ENCODE measurements at regions not wholly inside any gene's neighbourhood (a gene's known extent, or its start where the extent isn't known, plus 50 kb on each side); places are given as distances from the start of the nearest gene placed in this dataset.

DNA sequence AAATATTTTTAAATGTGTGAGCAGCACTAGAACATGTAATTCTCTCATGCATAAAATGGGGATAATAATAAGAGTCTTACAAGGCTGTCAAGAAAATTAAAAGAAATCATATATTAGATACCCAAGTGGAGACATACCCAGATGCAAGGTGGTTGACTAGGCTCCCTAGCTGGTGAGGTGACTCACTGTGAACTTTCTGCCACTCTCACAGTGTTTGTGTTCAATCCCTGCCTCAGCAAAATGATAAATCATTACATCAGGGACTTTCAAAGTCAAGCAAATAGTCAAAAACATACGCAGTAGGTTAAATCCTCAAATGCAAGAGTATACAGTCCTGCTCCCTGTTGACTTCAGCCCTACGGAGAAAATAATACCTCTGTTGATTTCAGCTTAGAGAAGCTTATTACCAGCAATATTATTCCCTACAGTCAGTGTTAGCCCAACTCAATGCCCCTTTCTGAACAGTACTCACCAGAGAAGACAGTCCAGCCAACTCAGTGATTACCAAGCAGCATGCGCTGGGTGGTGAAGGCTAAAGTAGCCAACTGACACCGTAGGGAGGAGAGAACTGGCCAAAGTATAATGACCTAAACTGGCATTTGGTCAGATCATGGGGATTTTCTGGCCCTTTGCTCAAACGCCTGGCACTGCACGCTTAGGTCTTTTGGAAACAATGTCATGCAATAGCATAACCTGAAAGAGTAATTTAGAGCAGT lies 73.1 kb upstream of the BARX2 start:
- Histone ChIP-seq H3K27me3 (ENCODE audit: control insufficient read depth, insufficient read depth, low read length) (no peaks in the 10 kb centered on the region; the same call in 1 of the 2 replicates), H3K36me3 (ENCODE audit: control insufficient read depth, insufficient read depth, low read length) (no peaks in the 10 kb centered on the region), H3K4me3 (ENCODE audit: low read depth, low read length) (no peak overlapping the region)
- CTCF ChIA-PET: no interaction called here
- TF ChIP-seq, protein P1, sequence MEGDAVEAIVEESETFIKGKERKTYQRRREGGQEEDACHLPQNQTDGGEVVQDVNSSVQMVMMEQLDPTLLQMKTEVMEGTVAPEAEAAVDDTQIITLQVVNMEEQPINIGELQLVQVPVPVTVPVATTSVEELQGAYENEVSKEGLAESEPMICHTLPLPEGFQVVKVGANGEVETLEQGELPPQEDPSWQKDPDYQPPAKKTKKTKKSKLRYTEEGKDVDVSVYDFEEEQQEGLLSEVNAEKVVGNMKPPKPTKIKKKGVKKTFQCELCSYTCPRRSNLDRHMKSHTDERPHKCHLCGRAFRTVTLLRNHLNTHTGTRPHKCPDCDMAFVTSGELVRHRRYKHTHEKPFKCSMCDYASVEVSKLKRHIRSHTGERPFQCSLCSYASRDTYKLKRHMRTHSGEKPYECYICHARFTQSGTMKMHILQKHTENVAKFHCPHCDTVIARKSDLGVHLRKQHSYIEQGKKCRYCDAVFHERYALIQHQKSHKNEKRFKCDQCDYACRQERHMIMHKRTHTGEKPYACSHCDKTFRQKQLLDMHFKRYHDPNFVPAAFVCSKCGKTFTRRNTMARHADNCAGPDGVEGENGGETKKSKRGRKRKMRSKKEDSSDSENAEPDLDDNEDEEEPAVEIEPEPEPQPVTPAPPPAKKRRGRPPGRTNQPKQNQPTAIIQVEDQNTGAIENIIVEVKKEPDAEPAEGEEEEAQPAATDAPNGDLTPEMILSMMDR (IDR thresholded peaks at IDR 0.05; ENCODE audit: insufficient read depth, low read depth, low read length): no peak
- no peak for DNase-seq (ENCODE audit: low read depth)
- POLR2A ChIA-PET: no interaction called here

DNA sequence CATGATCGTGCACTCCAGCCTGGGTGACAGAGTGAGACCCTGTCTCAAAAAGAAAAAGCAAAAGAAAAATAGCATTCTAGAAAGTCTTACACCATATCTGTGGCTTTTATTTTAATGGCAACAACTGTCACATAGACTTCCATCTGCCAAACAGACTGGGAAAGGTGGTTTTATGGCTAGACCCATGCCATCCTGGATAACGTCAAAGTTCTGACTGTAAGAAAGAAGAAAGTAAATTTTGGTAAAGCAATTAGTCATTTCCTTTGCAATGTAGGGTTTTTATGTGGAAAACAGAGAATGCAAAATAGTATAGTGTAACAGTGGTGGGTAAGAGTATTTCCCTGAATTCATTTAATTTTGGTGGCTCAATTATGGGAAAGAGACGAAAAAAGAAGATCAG lies 75.5 kb upstream of the BARX2 start:
- Histone ChIP-seq H3K36me3 (ENCODE audit: control insufficient read depth, insufficient read depth, low read length) (no peaks in the 10 kb centered on the region), H3K4me3 (ENCODE audit: low read depth, low read length) (no peak overlapping the region), H3K27me3 (ENCODE audit: control insufficient read depth, insufficient read depth, low read length) (peaks cover 2% of the 10 kb centered on the region)
- ChIA-PET POLR2A (no interaction called here), CTCF (no interaction called here)
- TF ChIP-seq, protein P1 (IDR thresholded peaks at IDR 0.05; ENCODE audit: insufficient read depth, low read depth, low read length): no peak
- DNase-seq (ENCODE audit: low read depth): no peak

DNA sequence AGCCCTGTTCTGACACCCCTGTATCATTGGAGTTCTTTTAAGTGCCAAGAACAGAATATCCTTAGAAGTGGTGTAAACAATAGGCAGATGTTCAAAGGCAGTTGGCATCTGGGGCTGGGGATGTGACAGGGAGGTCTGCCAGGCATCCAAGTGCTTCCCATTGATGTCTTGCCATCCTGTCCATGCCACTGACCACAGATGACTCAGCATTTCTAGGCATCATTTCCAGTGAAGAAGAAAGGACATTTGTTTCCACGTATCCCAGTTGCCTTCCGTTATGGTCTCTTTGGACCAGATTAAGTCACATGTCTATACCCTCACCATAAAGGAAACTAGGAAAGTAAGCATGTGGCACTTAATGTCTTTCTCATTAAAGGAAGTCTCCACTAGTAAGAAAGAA lies 76.7 kb upstream of the BARX2 start:
- no peaks in the 10 kb centered on the region for H3K36me3 ChIP-seq (ENCODE audit: control insufficient read depth, insufficient read depth, low read length)
- TF ChIP-seq, protein P1 (IDR thresholded peaks at IDR 0.05; ENCODE audit: insufficient read depth, low read depth, low read length): no peak
- ChIA-PET POLR2A (no interaction called here), CTCF (no interaction called here)
- H3K4me3 ChIP-seq (ENCODE audit: low read depth, low read length): no peak overlapping the region
- no peak for DNase-seq (ENCODE audit: low read depth)
- peaks cover 2% of the 10 kb centered on the region for H3K27me3 ChIP-seq (ENCODE audit: control insufficient read depth, insufficient read depth, low read length)

DNA sequence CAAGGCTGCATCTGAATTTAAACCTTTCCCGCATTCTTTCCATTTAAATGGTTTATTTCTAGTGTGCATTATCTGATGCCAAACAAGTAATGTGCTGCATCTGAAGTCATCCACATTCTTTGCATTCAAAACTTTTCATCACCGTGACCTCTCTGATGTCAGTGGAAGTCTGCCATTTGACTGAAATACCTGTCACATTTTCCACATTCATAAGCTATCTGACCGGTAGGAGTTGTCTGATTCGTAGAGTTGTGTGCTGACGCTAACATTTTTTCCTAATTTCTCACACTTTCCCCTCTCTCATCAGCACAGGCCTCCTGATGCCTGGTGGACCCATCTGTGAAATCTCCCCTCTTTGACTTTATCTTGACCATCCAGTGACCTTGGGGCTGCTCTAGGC lies 79.9 kb upstream of the BARX2 start:
- CTCF ChIA-PET: no interaction called here
- H3K4me3 ChIP-seq (ENCODE audit: low read depth, low read length): no peak overlapping the region
- DNase-seq (ENCODE audit: low read depth): no peak
- TF ChIP-seq, protein P1 (IDR thresholded peaks at IDR 0.05; ENCODE audit: insufficient read depth, low read depth, low read length): no peak
- H3K27me3 ChIP-seq (ENCODE audit: control insufficient read depth, insufficient read depth, low read length): peaks cover 2% of the 10 kb centered on the region
- POLR2A ChIA-PET: no interaction called here
- no peaks in the 10 kb centered on the region for H3K36me3 ChIP-seq (ENCODE audit: control insufficient read depth, insufficient read depth, low read length)

DNA sequence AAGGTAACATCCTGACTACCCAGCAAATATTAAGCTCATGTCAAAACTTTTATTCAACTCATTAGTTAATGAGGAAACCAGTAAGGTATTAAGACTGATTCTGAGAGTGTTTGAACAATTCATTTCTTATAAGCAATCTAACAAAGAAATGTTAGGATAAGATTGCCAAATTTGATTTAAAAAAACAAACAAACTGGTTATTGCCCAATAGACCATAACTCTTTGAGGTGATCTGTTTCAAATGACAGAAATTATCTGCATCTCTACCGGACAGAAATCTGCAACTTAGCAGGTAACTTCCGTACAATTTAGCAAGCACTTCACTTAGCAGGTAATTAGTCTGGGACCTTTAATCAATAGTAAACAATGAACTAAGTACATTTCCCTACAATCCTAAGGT lies 82.9 kb upstream of the BARX2 start:
- DNase-seq (ENCODE audit: low read depth): no peak
- CTCF ChIA-PET: no interaction called here
- POLR2A ChIA-PET: no interaction called here
- no peaks in the 10 kb centered on the region for H3K36me3 ChIP-seq (ENCODE audit: control insufficient read depth, insufficient read depth, low read length)
- TF ChIP-seq, protein P1 (IDR thresholded peaks at IDR 0.05; ENCODE audit: insufficient read depth, low read depth, low read length): no peak
- H3K27me3 ChIP-seq (ENCODE audit: control insufficient read depth, insufficient read depth, low read length): peaks cover 2% of the 10 kb centered on the region
- no peak overlapping the region for H3K4me3 ChIP-seq (ENCODE audit: low read depth, low read length)
